Astrocyte of the cerebellum (primary cell): ENCODE measurements at regions not wholly inside any gene's neighbourhood (a gene's known extent, or its start where the extent isn't known, plus 50 kb on each side); places are given as distances from the start of the nearest gene placed in this dataset.
"Not testable (repeated sequence)": the region's sequence is repeated elsewhere in the genome, so short reads cannot be mapped to it uniquely, and the experiment has no call there.

Experiments
- DNase-seq: peaks from one replicate; pipeline ENCODE4 v3.0.0-alpha.2; 2011; ENCODE audit warnings: low read depth
- H3K4me3 ChIP-seq: 2 replicates; pipeline ENCODE4 v1.5.1; 2011; ENCODE audit warnings: mild to moderate bottlenecking, low read depth, low read length, moderate library complexity
- CTCF ChIP-seq: IDR thresholded peaks from 2 replicates; pipeline ENCODE4 v1.5.1; 2012; ENCODE audit warnings: low read length, low read depth, moderate library complexity, mild to moderate bottlenecking; ENCODE audit errors: missing control alignments
- in situ Hi-C: cut with HindIII; loops from 2 replicates; pipeline ENCODE4 v1.10.0; 2017; ENCODE audit warnings: low sequenced_read_pairs

- no peak for DNase-seq
- in situ Hi-C loops: no loop called here
- no peak overlapping the region for H3K4me3 ChIP-seq
- no peak for TF ChIP-seq CTCF
These were observed 416.5 kb upstream of the SMIM31 start for GRCh38 chr4:164337219-164337944.

DNA sequence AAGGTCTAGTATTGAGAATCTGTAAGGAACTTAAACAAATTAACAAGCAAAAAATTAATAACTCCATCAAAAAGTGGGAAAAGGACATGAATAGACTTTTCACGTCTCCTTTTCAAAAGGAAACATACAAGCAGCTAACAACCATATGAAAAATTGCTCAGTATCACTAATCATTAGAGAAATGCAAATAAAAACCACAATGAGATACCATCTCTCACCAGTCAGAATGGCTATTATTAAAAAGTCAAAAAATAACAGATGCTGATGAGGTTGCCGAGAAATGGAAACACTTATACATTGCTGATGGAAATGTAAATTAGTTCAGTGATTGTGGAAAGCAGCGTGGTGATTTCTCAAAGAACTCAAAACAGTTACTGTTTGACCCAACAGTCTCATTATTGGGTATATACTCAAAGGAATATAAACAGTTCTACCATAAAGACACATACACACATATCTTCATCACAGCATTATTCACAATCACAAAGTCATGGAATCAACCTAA, 410.4 kb upstream of the SMIM31 start:
- TF ChIP-seq CTCF: no peak
- no peak overlapping the region for H3K4me3 ChIP-seq
- in situ Hi-C loops: no loop called here
- no peak for DNase-seq

DNA sequence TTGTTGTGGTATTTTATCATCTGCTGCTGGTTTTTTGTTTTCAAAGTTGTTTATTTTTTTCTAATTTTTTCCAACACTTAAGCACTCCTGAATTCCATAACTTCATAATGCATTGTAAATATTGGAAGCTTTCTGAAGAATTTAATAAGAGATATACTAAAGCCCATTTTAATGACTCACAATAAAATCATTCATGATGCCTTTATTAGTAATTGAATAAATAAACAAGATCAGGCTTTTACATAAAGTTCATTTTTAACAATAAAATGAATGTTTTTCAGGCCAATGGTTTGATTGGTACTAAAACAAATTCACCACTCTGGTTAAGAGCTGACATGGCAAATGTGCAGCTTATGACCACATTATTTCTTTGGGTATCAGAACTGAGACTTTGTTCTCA, 408.2 kb upstream of the SMIM31 start:
- TF ChIP-seq CTCF: no peak
- no peak for DNase-seq
- in situ Hi-C loops: no loop called here
- H3K4me3 ChIP-seq: no peak overlapping the region

- no peak overlapping the region for H3K4me3 ChIP-seq
- no peak for DNase-seq
- in situ Hi-C loops: no loop called here
These were observed 403.9 kb upstream of the SMIM31 start for GRCh38 chr4:164350061-164350460.

DNA sequence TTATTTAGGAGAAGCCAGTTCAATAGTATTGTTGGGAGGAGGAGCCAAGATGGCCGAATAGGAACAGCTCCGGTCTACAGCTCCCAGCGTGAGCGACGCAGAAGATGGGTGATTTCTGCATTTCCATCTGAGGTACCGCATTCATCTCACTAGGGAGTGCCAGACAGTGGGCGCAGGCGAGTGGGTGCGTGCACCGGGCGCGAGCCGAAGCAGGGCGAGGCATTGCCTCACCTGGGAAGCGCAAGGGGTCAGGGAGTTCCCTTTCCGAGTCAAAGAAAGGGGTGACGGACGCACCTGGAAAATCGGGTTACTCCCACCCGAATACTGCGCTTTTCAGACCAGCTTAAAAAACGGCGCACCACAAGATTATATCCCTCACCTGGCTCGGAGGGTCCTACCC, 403.2 kb upstream of the SMIM31 start:
- in situ Hi-C loops, DNase-seq, H3K4me3 ChIP-seq: not testable (repeated sequence)

More at GRCh38 chr4:164350061-164350460, 403.9 kb upstream of the SMIM31 start:
- no peak for TF ChIP-seq CTCF

DNA sequence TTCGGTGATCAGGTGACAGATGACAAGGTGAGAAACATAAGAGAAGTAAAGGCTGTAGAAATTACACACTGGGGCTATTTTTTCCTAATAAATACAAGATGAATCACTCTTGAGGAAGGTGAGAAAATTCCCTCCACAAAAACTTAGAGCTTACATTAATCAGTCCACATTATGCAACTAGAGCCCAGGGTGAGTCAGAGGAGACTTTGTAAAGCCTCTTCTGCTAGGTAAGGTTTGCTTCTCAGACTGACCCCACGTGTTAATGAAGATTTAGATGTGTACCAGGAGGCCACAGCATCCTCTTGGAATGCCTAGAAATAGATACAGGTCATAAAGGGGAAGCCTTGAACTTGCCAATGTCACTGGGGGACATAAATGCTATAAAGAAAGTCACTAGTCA, 396.0 kb upstream of the SMIM31 start:
- in situ Hi-C loops: no loop called here
- no peak for TF ChIP-seq CTCF
- H3K4me3 ChIP-seq: no peak overlapping the region
- no peak for DNase-seq

GRCh38 chr4:164358400-164358799, 395.5 kb upstream of the SMIM31 start:
- no peak for DNase-seq
- in situ Hi-C loops: no loop called here
- no peak for TF ChIP-seq CTCF
- no peak overlapping the region for H3K4me3 ChIP-seq
